GM03348 (cell line): ENCODE measurements at regions not wholly inside any gene's neighbourhood (a gene's known extent, or its start where the extent isn't known, plus 50 kb on each side); places are given as distances from the start of the nearest gene placed in this dataset.
"Not testable (repeated sequence)": the region's sequence is repeated elsewhere in the genome, so short reads cannot be mapped to it uniquely, and the experiment has no call there.

Experiments
- DNase-seq: peaks from one replicate; pipeline ENCODE4 v3.0.0; 2012; ENCODE audit warnings: low spot score

DNA sequence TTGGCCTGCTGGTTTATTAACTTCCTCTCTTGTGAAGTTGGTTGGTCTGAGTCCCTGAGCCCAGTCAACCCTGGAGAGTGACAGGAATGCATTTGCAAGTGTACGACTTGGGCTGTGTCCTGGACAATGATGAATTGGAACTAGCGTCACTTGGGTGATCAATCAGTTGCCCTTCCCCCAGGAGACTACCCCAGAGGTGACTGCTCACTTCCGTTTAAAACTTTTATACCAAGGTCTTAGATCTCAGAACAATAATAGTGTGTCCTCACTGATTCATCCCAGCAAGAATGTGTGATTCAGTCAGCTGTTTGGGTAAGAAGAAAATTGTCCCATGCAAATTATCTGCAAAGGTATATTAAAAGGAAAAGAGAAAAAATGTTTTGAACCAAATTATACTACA is 102.9 kb upstream of the ARMC3 start:
- peak; percentile 54 for DNase-seq

DNA sequence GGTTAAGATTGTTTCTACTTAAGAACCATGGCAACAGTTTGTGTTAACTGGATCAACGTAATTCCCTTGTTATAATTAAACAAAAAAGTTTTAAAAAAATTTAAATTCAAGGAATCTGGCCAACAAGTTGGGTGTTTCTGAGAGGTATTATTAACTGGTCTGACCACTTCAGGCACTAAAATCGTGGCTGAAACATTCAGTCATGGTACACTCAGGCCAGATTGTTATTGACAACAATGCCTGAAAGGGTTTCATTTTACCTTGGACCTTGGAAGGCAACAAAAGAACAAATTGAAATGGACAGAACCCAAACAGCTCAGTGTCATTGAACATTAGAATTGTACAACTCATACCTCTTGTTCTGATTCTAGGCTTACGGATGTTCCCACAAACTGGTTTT is 103.3 kb upstream of the ARMC3 start:
- no peak for DNase-seq

DNA sequence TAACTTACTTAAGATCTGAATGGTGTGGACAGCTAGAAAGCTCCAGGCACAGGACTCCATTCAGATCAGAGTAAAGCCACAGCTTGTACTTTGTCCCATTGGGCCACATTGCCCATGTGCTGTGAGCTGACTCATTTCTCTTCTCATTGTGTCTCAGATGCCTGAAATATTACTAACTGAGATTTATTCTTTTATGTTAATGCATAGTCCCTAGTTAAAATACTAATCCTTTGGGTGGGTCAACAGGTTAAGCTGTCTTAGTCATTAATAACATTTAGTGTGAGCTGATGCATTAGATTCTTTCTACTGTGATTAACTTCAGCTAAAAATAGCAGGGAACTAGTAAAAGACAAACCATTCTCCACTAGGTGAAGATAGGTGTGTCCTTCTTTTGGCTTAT is 104.7 kb upstream of the ARMC3 start:
- peak; percentile 62 for DNase-seq

DNA sequence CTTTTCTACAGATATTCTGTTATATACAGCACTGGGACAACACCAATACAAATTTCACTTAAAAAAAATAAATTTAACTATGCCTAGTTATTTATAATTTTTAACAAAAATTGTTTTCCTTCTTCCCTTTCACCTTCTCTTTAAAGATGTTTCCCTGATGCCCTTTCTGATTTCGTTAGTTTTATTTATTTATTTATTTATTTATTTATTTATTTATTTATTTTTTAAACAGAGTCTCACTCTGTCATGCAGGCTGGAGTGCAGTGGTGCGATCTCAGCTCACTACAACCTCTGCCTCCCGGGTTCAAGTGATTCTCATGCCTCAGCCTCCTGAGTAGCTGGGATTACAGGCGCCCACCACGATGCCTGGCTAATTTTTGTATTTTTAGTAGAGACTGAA is 105.9 kb upstream of the ARMC3 start:
- not testable (repeated sequence) for DNase-seq

DNA sequence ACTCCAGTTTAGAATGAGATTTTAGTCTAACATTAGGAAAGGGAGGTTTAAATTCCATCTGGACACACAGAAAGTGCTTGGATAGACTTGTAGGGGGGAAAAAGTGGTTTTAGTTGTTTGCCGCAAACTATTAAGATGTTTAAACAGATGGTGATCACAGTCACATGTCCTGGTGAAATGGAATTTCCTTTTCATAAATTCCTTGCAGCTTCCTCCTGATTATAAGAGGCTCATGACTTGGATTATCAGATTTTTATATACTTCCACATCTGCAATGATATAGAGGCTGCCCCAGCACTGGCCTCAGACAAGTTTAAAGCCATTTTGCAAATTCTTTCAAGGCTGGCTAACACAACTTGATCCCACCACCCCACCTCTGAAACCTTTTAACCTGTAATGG is 106.4 kb upstream of the ARMC3 start:
- DNase-seq: peak; percentile 45

DNA sequence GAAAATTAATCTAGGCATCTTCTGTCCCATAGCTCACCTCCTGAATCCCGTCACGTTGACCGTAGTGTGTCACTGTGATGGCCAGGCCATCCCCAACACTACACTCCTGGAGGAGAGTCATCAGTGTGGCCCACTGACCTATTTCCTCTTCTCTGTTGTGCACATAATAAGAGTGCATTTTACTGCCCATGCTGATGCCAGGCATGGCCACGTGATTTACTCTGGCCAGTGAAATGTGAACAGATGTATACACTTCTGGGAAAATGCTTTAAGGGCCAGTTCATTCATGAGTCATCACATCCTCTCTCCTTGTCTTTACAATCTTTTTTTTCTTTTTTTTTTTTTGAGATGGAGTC is 101.9 kb upstream of the PIP4K2A start:
- DNase-seq: peak; percentile 57

DNA sequence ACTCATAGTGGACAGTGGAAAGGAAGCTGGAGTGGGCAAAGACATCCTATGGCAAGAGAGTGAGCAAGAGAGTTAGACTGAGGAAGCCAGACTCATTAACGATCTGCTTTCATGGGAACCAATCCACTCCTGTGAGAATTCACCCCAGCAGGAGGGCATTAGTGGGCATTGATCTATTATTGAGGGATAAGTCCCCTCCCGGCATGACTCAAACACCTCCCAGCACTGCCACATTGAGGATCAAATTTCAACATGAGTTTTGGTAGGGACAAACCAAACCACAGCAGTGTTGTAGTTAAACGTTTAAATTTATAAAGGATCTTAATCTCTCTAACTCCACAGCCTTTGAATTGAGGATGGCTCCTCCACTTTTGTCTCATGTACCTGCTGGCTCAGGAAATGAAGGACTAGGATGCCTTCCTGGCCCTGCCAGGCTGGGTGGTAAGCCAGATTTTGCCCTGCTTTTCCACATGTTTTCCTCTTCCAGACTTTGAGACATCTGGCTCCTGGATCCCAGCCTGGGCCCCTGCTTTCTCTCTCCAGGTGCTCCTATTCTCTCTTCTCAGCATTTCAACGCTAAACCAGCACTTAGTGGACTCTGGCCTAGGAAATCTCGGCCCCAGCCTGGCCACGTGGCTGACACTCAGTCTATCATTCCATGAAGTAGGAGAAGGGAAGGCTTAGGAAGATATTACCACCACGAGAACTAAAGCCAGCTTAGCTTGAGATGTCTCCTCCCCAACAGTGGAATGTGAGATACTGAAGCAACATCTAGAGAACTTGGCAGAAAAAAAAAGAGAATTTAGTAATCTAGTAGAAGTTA is 96.5 kb upstream of the PIP4K2A start:
- DNase-seq: peak; percentile 19

DNA sequence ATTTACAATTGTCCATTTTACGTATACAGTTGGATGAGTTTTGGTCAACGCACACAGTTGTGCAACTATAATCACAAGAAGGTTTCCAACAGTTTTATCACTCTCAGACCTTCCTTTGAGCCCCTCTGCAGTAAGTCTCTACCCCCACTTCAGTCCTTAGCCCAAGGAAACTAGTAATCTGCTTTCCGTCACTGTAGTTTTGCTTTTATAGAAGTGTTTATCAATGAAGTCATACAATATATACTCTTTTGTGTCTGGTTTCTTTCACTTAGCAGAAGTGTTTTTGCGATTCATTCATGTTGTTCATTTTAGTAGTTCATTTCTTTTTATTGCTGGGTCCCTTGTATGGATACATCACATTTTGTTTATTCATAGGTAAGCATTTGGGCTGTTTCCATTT is 92.9 kb upstream of the PIP4K2A start:
- DNase-seq: no peak

DNA sequence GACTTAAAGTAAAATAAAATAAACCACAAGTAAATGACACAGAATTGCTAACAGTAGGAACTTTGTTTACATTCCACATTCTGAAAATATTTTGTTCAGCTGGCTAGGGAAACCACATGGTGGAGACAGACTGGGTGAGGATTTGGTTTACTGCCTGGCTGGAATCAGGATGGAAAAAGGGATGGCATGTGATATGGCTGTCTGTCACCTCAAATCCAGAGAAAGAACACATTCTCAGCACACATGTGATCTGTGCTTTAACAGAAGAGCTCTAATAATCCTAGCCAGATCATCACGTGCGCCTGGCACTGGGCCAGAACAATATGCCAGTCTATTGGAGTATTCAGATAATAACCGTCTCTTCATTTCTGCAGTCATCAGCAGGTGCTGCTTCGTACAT is 90.9 kb upstream of the PIP4K2A start:
- peak; percentile 77 for DNase-seq

DNA sequence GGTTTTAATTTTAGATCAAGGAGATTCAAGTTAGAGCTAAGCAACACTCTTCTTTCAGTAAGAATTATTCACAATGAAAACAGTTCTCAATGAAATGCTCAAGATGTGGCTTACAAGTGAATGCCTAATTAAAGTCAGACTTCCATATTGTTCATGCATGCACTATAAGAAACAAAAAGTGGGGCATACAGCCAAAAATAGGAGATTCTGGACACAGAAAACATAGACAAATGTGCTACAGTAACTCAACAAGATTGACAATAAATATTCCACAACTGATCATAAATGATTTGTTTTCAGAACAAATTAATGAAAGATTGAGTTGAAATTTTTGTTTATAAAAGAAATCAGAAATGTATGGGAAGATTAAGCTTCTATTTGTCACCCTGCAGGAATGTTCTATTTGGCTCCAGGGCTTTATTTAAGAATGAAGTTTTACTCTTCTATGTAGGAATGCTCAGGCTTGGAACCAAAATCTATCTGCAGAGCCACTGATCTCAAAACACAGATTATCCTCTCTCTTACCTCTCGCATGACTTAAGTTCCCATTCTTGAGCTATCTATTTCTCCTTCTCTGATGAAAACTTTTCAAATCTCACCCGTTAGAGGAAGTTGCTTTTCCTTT is 89.0 kb upstream of the PIP4K2A start:
- DNase-seq: peak; percentile 65

DNA sequence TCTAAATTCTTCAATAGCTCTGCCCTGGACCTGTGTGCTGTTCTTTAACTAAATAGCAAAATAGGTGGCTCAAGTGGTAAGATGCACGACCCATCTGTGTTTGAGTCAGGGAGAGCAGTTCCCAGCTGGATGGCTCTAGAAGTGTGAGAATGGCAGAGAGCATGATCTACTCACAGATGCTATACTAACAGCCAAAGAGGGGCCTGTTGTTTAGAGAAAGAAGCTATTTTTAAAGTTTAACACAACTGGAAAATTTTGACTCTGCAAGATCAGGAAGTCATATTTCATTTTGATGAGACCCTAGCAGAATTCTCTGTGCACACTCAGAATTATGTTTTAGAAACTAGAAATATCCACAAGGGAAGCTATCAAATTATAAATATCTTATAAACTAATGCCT is 87.4 kb upstream of the PIP4K2A start:
- no peak for DNase-seq

DNA sequence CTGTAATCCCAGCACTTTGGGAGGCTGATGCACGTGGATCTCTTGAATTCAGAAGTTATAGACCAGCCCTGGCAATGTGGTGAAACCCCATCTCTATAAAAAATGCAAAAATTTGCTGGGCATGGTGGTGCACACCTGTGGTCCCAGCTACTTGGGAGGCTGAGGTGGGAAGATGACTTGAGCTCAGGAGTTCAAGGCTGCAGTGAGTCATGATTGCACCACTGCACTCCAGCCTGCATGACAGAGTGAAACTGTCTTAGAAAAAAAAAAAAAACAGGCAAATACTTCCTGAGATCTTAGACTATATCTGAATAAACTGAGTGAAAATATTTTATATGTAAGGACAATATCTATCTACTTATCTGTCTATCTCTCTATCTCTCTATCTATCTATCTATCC is 83.4 kb upstream of the PIP4K2A start:
- not testable (repeated sequence) for DNase-seq

DNA sequence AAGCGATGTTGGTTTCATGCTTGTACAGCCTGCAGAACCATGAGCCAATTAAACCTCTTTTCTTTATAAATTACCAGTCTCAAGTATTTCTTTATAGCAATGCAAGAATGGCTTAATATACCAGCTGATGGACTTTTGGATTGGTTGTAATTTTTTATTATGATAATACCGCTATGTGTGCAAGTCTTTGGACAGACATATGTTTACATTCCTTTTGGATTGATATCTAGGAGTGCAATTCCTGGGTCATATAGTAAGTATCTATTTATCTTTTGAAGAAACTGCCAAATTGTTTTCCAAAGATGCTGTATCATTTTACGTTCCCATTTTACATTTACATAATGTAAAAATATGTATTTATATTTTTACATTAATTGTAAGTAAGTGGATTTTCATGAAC is 81.2 kb upstream of the PIP4K2A start:
- no peak for DNase-seq

DNA sequence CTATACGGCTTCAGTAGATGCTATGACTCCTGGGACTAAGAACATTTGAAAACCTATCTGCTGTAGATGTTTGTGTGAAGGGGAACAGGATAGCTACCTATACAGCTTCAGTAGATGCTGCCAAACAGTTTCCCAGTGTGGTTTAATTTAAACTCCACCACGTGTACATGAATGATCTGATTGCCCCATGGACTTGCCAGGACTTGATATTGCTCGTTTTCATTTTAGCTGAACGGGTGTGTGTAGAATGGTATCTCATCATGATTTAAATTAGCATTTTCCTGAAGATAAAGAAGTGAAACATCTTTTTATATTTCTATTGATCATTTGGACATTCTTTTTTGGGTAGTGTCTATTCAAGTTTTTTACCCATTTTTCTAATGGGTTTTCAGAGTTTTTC is 77.8 kb upstream of the PIP4K2A start:
- no peak for DNase-seq

DNA sequence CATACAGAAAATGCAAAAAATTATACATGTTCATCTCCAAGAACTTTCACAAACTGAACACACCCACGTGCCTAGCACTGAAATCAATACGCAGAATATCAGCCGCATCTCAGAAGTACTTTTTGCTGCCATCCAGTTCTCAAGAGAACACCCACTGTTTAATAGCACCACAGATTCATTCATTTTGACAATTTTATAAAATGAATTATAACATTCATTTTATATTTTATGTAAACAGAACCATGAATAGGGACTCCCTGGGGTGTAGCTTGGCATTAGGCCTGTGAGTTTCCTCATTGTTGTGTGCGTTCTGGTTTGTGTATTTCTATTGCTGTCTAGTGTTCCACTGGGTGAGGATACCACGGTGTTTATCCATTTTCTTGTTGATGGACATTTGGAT is 77.3 kb upstream of the PIP4K2A start:
- no peak for DNase-seq

DNA sequence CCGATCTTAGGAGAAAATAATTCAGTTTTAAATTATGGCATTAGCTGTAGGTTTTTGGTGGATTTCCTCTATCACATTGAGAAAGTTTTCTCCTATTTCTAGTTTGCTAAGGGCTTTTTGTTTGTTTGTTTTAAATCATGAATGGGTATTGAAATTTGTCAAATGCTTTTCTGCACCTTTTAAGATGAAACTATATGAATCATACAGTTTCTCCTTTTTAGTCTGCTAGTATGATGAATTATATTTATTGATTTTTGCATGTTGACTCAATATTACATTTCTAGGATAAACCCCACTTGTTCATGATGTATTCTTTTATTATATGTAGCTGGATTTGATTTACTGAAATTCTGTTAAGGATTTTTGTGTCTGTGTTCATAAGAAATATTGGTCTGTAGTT is 70.3 kb upstream of the PIP4K2A start:
- no peak for DNase-seq

DNA sequence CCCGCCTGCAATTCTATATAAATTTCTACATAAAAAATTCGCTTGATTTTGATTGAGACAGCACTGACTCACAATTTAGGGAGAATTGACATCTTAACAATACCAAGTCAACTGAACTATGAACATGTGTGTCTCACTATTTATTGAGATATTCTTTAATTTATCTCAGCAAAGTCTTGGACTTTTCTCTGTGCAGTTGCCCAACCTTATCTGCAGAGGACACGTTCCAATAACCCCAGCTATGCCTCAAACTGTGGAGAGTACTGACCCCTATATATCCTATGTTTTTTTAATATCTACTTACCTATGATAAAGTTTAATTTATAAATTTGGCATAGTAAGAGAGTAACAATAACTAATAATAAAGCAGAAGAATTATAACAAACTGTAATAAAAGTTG is 69.4 kb upstream of the PIP4K2A start:
- DNase-seq: no peak

DNA sequence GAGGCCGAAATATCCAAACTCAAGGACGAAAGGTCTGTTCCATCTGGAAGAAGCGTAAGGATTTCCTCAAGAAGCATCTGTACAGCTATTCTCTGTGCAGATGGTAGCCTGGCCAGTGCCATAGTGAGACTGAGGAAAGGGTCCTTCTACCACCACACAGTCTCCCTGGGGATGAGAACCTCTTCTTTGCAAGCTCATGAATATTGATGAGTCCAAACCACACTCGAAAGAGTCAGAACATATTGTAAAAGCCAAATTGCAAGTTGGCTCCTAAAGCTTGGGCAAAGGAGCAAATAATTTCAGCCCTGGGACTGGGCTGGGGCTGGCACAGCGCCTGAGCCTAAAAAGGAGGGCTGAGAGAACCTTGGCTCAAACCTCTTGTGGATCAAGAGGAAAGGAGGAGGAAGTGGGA is 66.1 kb upstream of the PIP4K2A start:
- no peak for DNase-seq

DNA sequence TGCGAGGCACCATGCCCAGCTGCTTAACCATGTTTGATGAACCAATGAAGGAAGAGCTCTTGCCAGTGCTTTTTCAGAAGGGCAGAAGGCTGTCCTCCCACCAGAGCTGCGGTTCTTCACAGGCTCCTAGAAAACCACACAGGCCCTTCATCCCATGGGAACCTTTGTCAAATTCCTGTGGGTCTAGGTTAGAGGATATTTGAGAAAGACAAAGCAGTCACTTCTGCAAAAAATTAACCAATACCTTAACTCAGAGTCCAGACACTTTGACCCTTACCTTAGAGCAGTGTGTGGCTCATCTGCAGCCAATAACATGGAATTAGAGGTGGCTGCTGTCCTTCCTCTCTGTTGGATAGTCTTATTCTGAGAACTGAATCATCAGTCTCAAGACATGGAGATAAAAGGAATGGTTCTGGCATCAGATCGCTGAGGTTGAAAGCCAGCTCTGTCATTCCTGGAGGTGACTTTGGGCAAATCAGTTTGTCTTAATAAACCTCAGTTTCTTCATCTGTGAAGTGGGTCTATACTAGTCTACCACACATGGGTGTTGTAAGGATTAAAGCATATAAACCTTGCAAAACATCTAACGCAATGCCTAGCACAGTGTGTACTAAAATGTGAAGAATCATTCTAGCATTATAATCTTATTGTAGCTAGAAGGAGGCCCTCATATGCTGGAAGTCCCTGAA is 65.1 kb upstream of the PIP4K2A start:
- no peak for DNase-seq

DNA sequence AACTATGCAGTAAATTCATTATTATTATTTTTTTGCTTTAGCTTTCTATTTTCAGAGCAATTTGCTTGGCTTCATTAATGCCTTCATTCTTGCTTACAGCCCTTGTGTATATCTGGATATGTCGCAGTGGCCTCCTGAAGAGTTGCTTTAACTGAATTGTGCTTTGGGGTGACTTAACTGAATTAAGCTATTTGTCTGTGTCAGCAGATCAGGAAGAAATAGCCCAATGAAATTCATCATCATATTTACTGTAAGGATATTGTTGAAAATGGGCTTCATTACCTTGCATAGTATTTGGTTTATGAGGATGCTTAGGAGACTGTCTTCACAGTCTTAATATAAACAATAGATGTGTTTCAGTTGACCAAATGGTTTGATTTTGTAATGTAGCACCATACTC is 59.7 kb upstream of the PIP4K2A start:
- no peak for DNase-seq

DNA sequence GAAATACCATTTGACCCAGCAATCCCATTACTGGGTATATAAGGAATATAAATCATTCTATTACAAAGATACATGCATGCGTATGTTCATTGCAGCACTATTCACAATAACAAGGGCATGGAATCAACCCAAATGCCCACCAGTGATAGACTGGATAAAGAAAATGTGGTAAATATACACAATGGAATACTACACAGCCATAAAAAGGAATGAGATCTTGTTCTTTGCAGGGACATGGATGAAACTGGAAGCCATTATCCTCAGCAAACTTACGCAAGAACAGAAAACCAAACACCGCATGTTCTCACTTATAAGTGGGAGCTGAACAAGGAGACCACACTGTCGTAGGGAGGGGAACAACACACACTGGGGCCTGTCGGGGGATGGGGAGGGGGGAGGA is 57.3 kb upstream of the PIP4K2A start:
- DNase-seq: not testable (repeated sequence)

DNA sequence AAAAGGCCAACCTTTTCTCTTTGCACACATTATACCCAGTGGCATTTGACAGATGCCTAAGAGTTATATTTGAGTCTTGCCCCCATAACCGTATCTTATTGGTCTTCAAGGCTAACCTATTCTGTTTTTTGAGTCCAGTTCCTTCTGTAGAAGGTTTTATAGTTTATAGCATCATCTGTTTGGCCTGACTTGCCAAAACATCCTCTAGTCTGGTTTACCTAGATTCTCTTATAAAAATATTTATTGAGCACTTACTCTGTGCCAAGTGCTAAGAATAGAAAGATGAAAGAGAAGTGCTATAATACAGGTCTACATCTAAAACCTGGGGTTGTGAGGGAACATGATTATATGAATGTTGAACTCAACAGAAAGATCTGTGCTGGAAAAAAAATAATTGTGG is 55.9 kb upstream of the PIP4K2A start:
- DNase-seq: no peak

DNA sequence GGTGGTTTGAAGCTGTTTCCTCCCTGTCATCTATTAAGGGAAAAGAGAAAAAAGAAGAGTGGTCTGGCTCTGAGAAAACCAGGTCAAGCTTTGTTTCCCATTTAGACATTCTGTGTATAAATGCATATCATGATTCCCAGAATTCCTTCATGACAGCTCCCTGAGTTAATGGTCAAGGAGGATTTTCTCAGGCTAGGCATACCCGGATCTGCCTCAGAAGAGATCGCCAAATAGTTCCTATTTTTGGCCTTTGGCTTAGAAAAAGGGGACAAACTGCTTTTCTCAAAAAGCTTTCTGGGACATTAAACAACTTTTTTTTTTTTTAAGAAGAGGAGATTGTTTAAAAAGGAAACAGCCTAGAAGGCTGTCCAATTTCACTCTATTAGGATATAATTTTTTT is 53.5 kb upstream of the PIP4K2A start:
- no peak for DNase-seq
